Urinary bladder (tissue), 3 donors: ENCODE measurements at regions not wholly inside any gene's neighbourhood (a gene's known extent, or its start where the extent isn't known, plus 50 kb on each side); places are given as distances from the start of the nearest gene placed in this dataset.
"Not testable (repeated sequence)": the region's sequence is repeated elsewhere in the genome, so short reads cannot be mapped to it uniquely, and the experiment has no call there.

Source experiments
- DNase-seq: peaks from one replicate; pipeline ENCODE4 v3.0.0-alpha.2; 2015; ENCODE audit errors: extremely low spot score
- H3K27ac ChIP-seq: one replicate; pipeline ENCODE4 v1.5.1; 2013; ENCODE audit warnings: low read depth, mild to moderate bottlenecking, moderate library complexity
- H3K36me3 ChIP-seq: one replicate; pipeline ENCODE4 v1.6.1; 2013; ENCODE audit warnings: mild to moderate bottlenecking, moderate library complexity; ENCODE audit not compliant: insufficient read depth
- H3K4me1 ChIP-seq: one replicate; pipeline ENCODE4 v1.6.1; 2013; ENCODE audit warnings: mild to moderate bottlenecking, moderate library complexity; ENCODE audit not compliant: insufficient read depth
- H3K4me3 ChIP-seq: one replicate; pipeline ENCODE4 v1.5.1; 2013; ENCODE audit warnings: low read depth, low read length
- WGBS: extraction: QIAGEN DNeasy Blood & Tissue Kit; methylation state at CpG from one replicate; pipeline ENCODE4 v1.1.7; 2013; 5-methylcytosine and 5-hydroxymethylcytosine counted together
- donor health status: healthy with polysubstance abuse.
- donor health status: healthy.

GRCh38 chr2:53067056-53067455, 700.5 kb upstream of the CHAC2 start:
- no peak overlapping the region for H3K27ac ChIP-seq
- H3K4me3 ChIP-seq = no peak overlapping the region
- H3K36me3 ChIP-seq = no peaks in the 10 kb centered on the region
- no peak for DNase-seq
- WGBS = 46% methylated on average over 2 of the region's 2 CpGs
- H3K4me1 ChIP-seq = no peaks in the 10 kb centered on the region

DNA sequence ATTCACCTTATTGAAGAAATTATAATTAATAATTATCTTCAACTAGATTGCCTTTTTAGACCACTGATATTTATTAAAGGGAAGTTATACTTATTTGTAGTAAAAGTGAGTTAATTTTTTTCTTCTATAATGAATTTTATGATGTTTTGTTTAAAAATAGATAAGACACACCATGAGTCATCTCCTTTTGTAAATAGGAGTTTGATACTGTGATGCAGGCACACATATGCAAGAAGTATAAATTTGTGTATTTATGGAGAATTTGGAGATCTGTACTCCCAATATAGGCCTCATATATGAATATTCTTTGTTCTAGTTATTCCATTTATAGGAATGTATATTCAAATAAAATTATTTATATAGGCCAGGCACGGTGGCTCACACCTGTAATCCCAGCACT, 703.5 kb upstream of the CHAC2 start:
- no peak for DNase-seq
- no peaks in the 10 kb centered on the region for H3K4me1 ChIP-seq
- WGBS = 67% methylated on average over 1 of the region's 1 CpG
- no peak overlapping the region for H3K27ac ChIP-seq
- no peaks in the 10 kb centered on the region for H3K36me3 ChIP-seq
- H3K4me3 ChIP-seq = no peak overlapping the region

- no peak for DNase-seq
- Histone ChIP-seq H3K4me1 (no peaks in the 10 kb centered on the region), H3K27ac (no peak overlapping the region), H3K4me3 (no peak overlapping the region), H3K36me3 (no peaks in the 10 kb centered on the region)
- 81% methylated on average over 3 of the region's 3 CpGs for WGBS
These were observed 709.1 kb upstream of the CHAC2 start for GRCh38 chr2:53058526-53058925.

DNA sequence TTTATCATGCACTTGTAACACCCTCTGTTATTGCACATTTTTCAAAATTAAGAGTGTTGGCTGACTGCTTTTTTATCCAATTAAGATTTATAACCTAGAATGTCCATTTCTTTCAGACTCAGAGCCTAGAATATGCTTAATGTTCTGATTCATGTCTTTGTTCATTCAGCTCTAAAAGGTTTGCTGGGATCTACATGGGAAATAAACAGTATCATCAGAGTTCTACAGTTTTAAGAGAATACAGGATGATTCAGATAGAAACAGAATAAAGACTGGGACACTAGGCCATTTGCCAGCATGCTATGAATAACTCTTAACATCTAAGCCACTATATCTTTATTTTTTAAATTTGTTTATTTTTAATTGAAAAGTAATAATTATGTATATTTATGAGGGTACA, 713.7 kb upstream of the CHAC2 start:
- Histone ChIP-seq H3K27ac (no peak overlapping the region), H3K36me3 (no peaks in the 10 kb centered on the region)
- DNase-seq = no peak

DNA sequence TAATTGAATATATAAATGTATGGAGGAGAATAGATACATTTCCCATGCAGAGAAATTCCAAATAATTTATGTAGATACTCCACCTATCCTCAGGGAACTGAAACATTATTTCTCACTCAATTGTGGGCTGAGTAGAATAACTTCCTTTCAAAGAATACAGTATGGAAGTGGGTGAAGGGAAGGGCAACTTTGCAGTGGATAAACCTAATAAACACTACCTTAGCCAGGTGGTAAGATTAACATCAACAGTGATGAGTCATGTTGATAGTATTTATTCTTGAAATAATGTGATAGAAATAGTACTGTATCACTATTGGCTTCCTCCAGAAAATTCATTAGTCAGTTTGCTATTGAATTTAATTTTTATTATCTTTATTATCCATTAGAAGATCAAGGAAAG, 716.4 kb upstream of the CHAC2 start:
- H3K27ac ChIP-seq = no peak overlapping the region
- H3K36me3 ChIP-seq = no peaks in the 10 kb centered on the region
- DNase-seq = no peak
- H3K4me3 ChIP-seq = no peak overlapping the region
- no peaks in the 10 kb centered on the region for H3K4me1 ChIP-seq

More for the DNA sequence above, 713.7 kb upstream of the CHAC2 start:
- H3K4me3 ChIP-seq = no peak overlapping the region
- no peaks in the 10 kb centered on the region for H3K4me1 ChIP-seq

GRCh38 chr2:53040536-53041229, 726.9 kb upstream of the CHAC2 start:
- Histone ChIP-seq H3K4me3 (no peak overlapping the region), H3K4me1 (no peaks in the 10 kb centered on the region), H3K36me3 (no peaks in the 10 kb centered on the region), H3K27ac (no peak overlapping the region)
- no peak for DNase-seq
- 81% methylated on average over 4 of the region's 4 CpGs for whole genome bisulfite sequencing

DNA sequence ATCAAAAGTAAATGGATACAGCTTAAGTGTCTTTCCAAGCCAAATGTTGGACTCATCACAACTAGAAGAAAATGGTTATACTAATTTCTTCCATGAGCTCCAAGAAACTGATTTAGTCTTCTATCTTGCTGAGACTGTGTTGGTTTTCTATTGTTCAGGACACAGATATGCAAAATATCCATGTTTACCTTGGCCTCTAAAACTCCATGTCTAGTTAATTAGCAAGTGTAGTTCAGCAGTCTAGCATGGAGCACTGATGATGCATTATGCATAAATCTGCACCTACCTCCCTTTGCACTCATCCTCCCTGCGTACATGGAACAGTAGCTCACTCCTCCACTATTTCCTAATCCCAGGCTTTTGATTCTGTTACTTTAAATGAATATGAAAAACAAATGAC, 731.4 kb upstream of the CHAC2 start:
- Histone ChIP-seq H3K36me3 (no peaks in the 10 kb centered on the region), H3K4me1 (no peaks in the 10 kb centered on the region), H3K27ac (no peak overlapping the region), H3K4me3 (no peak overlapping the region)
- DNase-seq = no peak
- 1% methylated on average over 1 of the region's 1 CpG for WGBS

DNA sequence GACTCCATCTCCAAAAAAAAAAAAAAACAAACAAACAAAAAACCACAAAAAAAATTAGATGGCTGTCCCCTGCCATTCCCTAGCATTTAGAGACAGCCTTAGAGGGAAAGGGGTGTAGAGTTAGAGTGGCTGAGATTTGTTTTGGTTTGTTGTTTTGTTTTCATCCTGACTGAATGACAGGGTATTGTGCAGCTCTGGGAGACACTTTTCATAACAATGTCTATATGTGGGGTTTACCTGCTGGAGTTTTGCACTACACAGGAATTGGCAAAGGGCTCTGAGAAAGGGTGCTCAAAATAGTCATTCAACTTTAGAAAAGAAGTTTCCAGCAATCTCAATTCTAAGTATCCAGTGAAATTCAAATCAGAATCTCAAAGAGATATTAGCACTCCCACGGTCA, 732.5 kb upstream of the CHAC2 start:
- 88% methylated on average over 1 of the region's 1 CpG for WGBS
- DNase-seq = no peak
- Histone ChIP-seq H3K36me3 (no peaks in the 10 kb centered on the region), H3K4me1 (no peaks in the 10 kb centered on the region), H3K4me3 (no peak overlapping the region), H3K27ac (no peak overlapping the region)

GRCh38 chr2:53033411-53033810, 734.2 kb upstream of the CHAC2 start:
- H3K36me3 ChIP-seq = no peaks in the 10 kb centered on the region
- no peak overlapping the region for H3K4me3 ChIP-seq
- no peaks in the 10 kb centered on the region for H3K4me1 ChIP-seq
- no peak overlapping the region for H3K27ac ChIP-seq
- no peak for DNase-seq

GRCh38 chr2:53028746-53029423, 738.7 kb upstream of the CHAC2 start:
- Histone ChIP-seq H3K4me1 (no peaks in the 10 kb centered on the region), H3K27ac (no peak overlapping the region), H3K36me3 (no peaks in the 10 kb centered on the region), H3K4me3 (no peak overlapping the region)
- DNase-seq = no peak
- 73% methylated on average over 6 of the region's 6 CpGs for WGBS

DNA sequence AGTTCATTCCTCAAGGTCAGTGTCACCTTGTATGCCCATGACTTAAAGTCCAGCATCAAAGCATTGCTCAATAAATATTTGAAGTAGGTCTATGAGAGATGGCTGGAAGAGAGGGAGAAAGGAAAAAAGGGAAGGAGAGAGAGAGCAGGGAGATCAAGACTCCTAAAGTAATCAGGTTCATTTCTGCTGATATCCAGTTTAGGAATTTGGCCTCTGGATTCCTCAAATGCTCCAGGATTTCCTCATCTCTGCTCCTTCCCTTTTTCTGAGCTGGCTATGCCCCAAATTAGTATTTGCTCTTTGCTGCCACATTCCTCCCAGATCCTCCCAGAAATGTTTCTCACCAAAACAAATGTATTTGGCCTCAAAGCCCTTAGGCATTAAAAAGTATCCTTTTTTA, 739.4 kb upstream of the CHAC2 start:
- Histone ChIP-seq H3K4me1 (no peaks in the 10 kb centered on the region), H3K4me3 (no peak overlapping the region), H3K27ac (no peak overlapping the region), H3K36me3 (no peaks in the 10 kb centered on the region)
- no peak for DNase-seq

DNA sequence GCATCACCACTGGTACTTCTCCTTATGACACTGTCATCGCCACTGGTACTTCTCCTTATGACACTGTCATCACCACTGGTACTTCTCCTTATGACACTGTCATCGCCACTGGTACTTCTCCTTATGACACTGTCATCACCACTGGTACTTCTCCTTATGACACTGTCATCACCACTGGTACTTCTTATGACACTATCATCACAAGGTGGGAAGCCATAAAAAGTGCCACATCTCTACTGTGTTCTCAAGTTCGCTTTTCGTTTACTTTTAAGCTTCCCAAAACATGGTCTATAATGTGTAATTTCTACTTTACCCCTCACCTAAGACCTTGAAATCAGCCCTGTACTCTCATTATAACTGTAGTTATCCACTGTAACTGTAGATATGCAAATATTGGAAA, 745.4 kb upstream of the CHAC2 start:
- not testable (repeated sequence) for H3K27ac ChIP-seq, H3K4me1 ChIP-seq, H3K4me3 ChIP-seq, DNase-seq, H3K36me3 ChIP-seq
- 98% methylated on average over 4 of the region's 4 CpGs for WGBS

- WGBS = 97% methylated on average over 2 of the region's 2 CpGs
- Histone ChIP-seq H3K36me3 (no peaks in the 10 kb centered on the region), H3K4me3 (no peak overlapping the region), H3K4me1 (no peaks in the 10 kb centered on the region), H3K27ac (no peak overlapping the region)
- no peak for DNase-seq
These were observed 745.8 kb upstream of the CHAC2 start for GRCh38 chr2:53021828-53022227.

GRCh38 chr2:53021292-53021691, 746.3 kb upstream of the CHAC2 start:
- no peak overlapping the region for H3K27ac ChIP-seq
- DNase-seq = no peak
- H3K36me3 ChIP-seq = no peaks in the 10 kb centered on the region
- 28% methylated on average over 3 of the region's 3 CpGs for WGBS
- no peaks in the 10 kb centered on the region for H3K4me1 ChIP-seq
- H3K4me3 ChIP-seq = no peak overlapping the region
